ENCODE measurements at regions not wholly inside any gene's neighbourhood (a gene's known extent, or its start where the extent isn't known, plus 50 kb on each side); places are given as distances from the start of the nearest gene placed in this dataset.

DNA sequence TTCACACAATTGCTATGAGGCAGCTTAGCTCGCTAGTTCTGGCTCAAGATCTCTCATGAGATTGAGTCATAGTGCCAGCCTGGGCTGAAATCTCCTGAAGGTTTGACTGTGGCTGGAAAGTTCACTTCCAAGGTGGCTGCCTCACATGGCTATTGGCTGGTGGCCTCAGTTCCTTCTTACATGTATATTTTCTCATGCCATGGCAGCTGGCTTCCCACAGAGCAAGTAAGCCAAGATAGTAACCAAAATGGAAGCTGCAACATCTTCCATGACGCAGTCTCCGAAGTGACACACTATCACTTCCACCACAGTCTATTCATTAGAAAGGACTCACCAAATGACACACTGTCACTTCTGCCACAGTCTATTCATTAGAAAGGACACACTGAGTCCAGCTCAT is 160.4 kb upstream of the PRDM1 start:
- CTCF ChIA-PET, result interaction anchor here (0.6 kb wide), 1 partner anchor 31 kb away, joined by 3 read pairs; no protein-coding TSS in a partner anchor
- H3K27ac ChIP-seq, result no peak overlapping the region
- DNase-seq (ENCODE audit: low spot score), result no peak
- TF ChIP-seq, protein P1, sequence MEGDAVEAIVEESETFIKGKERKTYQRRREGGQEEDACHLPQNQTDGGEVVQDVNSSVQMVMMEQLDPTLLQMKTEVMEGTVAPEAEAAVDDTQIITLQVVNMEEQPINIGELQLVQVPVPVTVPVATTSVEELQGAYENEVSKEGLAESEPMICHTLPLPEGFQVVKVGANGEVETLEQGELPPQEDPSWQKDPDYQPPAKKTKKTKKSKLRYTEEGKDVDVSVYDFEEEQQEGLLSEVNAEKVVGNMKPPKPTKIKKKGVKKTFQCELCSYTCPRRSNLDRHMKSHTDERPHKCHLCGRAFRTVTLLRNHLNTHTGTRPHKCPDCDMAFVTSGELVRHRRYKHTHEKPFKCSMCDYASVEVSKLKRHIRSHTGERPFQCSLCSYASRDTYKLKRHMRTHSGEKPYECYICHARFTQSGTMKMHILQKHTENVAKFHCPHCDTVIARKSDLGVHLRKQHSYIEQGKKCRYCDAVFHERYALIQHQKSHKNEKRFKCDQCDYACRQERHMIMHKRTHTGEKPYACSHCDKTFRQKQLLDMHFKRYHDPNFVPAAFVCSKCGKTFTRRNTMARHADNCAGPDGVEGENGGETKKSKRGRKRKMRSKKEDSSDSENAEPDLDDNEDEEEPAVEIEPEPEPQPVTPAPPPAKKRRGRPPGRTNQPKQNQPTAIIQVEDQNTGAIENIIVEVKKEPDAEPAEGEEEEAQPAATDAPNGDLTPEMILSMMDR (conservative IDR thresholded peaks at IDR 0.05; ENCODE audit: low read depth), result no peak
- POLR2A ChIA-PET (ENCODE audit: low non-redundant PET), result no interaction called here

- CTCF ChIA-PET, result no interaction called here
Measured at GRCh38 chr6:105921781-105922180, 164.4 kb upstream of the PRDM1 start.

GRCh38 chr6:105920071-105920470 is 166.1 kb upstream of the PRDM1 start:
- H3K27ac ChIP-seq, result no peak overlapping the region
- ChIA-PET POLR2A (ENCODE audit: low non-redundant PET) (no interaction called here), CTCF (no interaction called here)
- DNase-seq (ENCODE audit: low spot score), result no peak
- TF ChIP-seq, protein P1 (conservative IDR thresholded peaks at IDR 0.05; ENCODE audit: low read depth), result no peak

More at GRCh38 chr6:105921781-105922180, 164.4 kb upstream of the PRDM1 start:
- no peak overlapping the region for H3K27ac ChIP-seq
- no peak for DNase-seq (ENCODE audit: low spot score)
- POLR2A ChIA-PET (ENCODE audit: low non-redundant PET), result no interaction called here
- TF ChIP-seq, protein P1 (conservative IDR thresholded peaks at IDR 0.05; ENCODE audit: low read depth), result no peak

- no peak for DNase-seq (ENCODE audit: low spot score)
- POLR2A ChIA-PET (ENCODE audit: low non-redundant PET), result no interaction called here
- TF ChIP-seq, protein P1 (conservative IDR thresholded peaks at IDR 0.05; ENCODE audit: low read depth), result no peak
- H3K27ac ChIP-seq, result no peak overlapping the region
- CTCF ChIA-PET, result interaction anchor here (0.7 kb wide), 1 partner anchor 354 kb away, joined by 3 read pairs; no protein-coding TSS in a partner anchor
Measured at GRCh38 chr6:105917038-105917695, 169.0 kb upstream of the PRDM1 start.

DNA sequence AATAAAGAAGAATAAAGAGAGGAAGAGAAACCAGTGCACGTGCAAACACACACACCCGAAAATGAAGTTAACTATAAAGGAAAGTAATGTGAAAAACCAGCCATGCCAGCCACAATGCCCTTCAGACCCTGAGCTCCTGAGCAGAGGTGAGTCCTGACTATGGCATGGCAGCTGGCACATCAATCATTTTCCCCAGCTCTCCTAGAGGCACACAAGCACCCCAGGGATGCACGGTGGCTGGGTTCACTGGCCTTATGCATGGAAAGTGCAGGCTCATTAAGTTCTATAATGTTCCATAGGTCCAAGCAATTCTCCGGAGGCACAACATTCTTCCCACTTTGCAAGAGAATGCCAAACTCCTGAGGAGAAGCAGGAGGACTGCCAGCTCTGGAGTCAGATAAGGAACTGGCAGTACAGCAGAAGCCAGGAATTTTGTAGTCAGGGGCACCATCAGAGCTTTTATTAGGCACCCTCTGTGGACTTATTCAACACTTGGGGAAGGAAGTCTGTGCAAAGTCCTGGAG is 175.0 kb upstream of the PRDM1 start:
- TF ChIP-seq, protein P1 (conservative IDR thresholded peaks at IDR 0.05; ENCODE audit: low read depth), result no peak
- no peak overlapping the region for H3K27ac ChIP-seq
- ChIA-PET CTCF (interaction anchor here (0.5 to 0.7 kb wide), 3 partner anchors 45 to 457 kb away, joined by 3 to 4 read pairs (median 4); no protein-coding TSS in a partner anchor), POLR2A (ENCODE audit: low non-redundant PET) (no interaction called here)
- DNase-seq (ENCODE audit: low spot score), result no peak

DNA sequence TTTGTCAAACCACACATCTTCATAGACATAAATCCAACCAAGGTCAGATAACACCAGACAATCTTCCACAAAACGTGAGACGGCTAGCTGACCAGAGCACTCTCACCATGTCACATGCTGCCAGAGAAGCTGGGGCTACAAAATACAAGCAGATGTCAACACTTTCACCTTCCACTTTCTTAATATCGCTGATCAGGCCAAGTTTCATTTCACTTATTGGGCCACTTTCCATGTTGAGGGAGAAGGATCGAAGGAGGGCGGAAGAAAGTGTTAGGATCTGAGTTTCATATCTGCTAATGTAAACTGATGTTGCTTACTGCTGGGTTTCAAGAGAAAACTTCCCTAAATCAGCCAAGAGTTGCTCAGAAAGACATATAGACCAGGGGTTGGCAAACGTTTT is 177.0 kb upstream of the PRDM1 start:
- POLR2A ChIA-PET (ENCODE audit: low non-redundant PET), result no interaction called here
- DNase-seq (ENCODE audit: low spot score), result no peak
- CTCF ChIA-PET, result no interaction called here
- TF ChIP-seq, protein P1 (conservative IDR thresholded peaks at IDR 0.05; ENCODE audit: low read depth), result no peak
- H3K27ac ChIP-seq, result no peak overlapping the region
